T-helper 17 cell (primary cell): ENCODE measurements at regions not wholly inside any gene's neighbourhood (a gene's known extent, or its start where the extent isn't known, plus 50 kb on each side); places are given as distances from the start of the nearest gene placed in this dataset.

ENCODE experiments used
- ATAC-seq: fragments of 150-1000 bp; cut with Tn5 transposase; 2 replicates; pipeline ENCODE4 v1.10.0; 2021; ENCODE audit warnings: mild to moderate bottlenecking, moderate library complexity
- DNase-seq, 3 donors: peaks; one replicate each; pipeline versions ENCODE4 v3.0.0 to v3.0.0-alpha.2; 2020 to 2021
- H3K9me3 ChIP-seq: one replicate; pipeline ENCODE4 v1.7.0; 2013; ENCODE audit warnings: low read length, mild to moderate bottlenecking; ENCODE audit not compliant: control insufficient read depth, poor library complexity, severe bottlenecking
- H3K27ac Mint-ChIP-seq: one replicate; pipeline ENCODE4 v1.8.0; 2022; ENCODE audit warnings: mild to moderate bottlenecking, moderate library complexity, mixed read lengths
- H3K27me3 Mint-ChIP-seq: one replicate; pipeline ENCODE4 v1.8.0; 2022; ENCODE audit warnings: mixed read lengths
- H3K36me3 Mint-ChIP-seq: one replicate; pipeline ENCODE4 v1.8.0; 2022; ENCODE audit warnings: low read depth, mixed read lengths
- H3K4me1 Mint-ChIP-seq: one replicate; pipeline ENCODE4 v1.8.0; 2022; ENCODE audit warnings: mild to moderate bottlenecking, mixed read lengths
- H3K4me3 Mint-ChIP-seq: one replicate; pipeline ENCODE4 v1.8.0; 2022; ENCODE audit warnings: mild to moderate bottlenecking, moderate library complexity, mixed read lengths

DNA sequence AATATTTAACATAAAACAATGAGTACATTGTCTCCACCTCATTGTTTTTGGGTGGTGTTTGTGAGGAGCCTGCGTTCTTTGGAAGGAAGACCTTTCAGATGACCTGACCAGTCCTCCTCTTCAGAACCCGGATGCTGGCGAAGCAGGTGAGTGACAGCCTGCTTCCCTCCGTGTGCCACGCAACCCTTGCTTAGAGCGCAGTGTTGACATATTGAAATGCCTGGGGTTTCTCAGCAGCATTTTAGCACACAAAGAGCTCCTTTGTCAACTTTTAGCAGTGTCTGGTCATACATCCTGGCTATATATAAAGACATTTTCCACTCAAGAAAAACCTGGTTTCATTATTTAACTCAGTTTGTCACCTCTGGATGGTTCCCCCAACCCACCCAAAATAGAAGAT lies 335.7 kb upstream of the POU3F3 start:
- peaks cover 2% of the 10 kb centered on the region for H3K9me3 ChIP-seq
- DNase-seq: no peak
- Mint-ChIP-seq H3K27me3 (no peaks in the 10 kb centered on the region), H3K4me1 (no peaks in the 10 kb centered on the region), H3K27ac (no peak overlapping the region), H3K4me3 (no peak overlapping the region), H3K36me3 (no peaks in the 10 kb centered on the region)
- no peak for ATAC-seq

DNA sequence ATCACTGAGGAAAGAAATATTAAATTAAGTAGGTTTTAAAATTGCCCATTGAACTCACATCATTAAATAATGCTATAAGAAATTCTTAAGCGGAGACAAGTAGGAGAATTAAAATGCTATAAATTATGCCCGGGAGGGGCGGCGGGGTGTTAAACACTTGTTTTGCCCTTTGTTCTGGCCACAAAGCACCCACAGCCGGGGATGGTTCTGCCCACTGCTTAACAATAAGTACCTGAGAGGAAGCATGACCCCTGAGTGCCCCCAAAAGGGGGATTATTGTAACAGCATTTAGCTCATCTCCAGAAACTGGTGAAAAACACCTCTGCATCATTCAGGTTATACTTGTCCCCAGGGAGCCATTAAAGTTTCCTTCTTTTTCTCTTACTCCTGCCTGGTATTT lies 332.7 kb upstream of the POU3F3 start:
- Mint-ChIP-seq H3K4me3 (no peak overlapping the region), H3K4me1 (no peaks in the 10 kb centered on the region), H3K36me3 (no peaks in the 10 kb centered on the region), H3K27ac (no peak overlapping the region), H3K27me3 (no peaks in the 10 kb centered on the region)
- DNase-seq: no peak
- H3K9me3 ChIP-seq: peaks cover 1% of the 10 kb centered on the region
- no peak for ATAC-seq

DNA sequence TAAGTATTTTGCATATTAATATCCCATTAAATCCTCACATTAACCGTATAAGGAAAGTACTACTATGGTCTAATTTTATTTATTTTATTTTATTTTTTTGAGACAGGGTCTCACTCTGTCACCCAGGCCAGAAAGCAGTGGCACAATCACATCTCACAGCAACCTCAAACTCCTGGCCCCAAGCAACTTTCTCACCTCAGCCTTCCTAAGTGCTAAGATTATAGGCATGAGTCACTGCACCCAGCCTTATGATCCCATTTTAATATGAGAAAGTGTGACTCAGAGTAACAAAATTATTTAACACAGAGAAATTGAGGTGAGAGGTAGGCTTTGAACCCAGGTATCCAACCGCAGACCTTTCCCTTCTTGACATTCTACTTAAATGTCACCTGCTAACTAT lies 330.0 kb upstream of the POU3F3 start:
- H3K27ac Mint-ChIP-seq: no peak overlapping the region
- H3K4me1 Mint-ChIP-seq: no peaks in the 10 kb centered on the region
- H3K36me3 Mint-ChIP-seq: no peaks in the 10 kb centered on the region
- no peak for ATAC-seq
- DNase-seq: no peak
- H3K27me3 Mint-ChIP-seq: no peaks in the 10 kb centered on the region
- H3K9me3 ChIP-seq: no peaks in the 10 kb centered on the region
- H3K4me3 Mint-ChIP-seq: no peak overlapping the region

DNA sequence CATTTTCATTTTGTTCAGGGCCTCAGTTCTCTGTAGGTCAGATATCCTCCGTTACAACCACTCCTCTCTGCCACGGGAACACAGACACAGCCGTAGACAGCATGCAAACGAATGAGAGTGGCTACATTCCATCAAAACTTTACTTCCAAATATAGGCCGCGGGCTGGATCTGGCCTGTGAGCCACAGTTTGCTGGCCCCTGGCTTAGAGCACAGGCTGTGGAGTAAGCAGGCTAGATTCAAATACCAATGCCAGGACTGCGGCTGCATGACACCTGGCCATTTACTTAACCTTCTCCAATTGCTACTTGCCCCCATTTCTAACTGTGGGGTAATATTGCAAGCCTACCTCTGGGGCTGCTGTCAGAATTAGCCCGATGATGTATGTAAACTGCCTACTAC lies 325.8 kb upstream of the POU3F3 start:
- Mint-ChIP-seq H3K4me3 (no peak overlapping the region), H3K36me3 (no peaks in the 10 kb centered on the region), H3K4me1 (no peaks in the 10 kb centered on the region), H3K27me3 (no peaks in the 10 kb centered on the region), H3K27ac (no peak overlapping the region)
- ATAC-seq (no peak), DNase-seq (no peak)
- H3K9me3 ChIP-seq: no peaks in the 10 kb centered on the region

DNA sequence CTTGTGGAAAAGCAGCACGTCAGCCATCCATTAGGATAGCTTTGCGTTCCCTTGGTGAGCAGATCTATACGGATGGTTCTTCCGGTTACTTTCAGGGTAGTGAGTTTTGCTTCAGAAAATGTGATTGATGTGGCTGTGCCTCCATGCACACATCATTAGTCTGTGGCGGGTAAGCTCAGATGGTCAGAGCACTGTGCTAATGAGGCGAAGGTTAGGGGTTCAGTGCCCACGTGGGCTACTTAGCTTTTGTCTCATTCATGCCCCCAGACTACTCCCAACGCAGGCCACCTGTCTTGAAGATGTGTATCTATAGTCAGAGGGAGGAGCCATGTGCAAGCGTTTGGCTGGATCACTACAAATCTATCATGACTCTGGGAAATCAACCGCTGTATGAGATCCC lies 322.8 kb upstream of the POU3F3 start:
- no peaks in the 10 kb centered on the region for H3K36me3 Mint-ChIP-seq
- H3K4me1 Mint-ChIP-seq: no peaks in the 10 kb centered on the region
- H3K27me3 Mint-ChIP-seq: no peaks in the 10 kb centered on the region
- ATAC-seq: no peak
- H3K4me3 Mint-ChIP-seq: no peak overlapping the region
- no peak for DNase-seq
- no peaks in the 10 kb centered on the region for H3K9me3 ChIP-seq
- no peak overlapping the region for H3K27ac Mint-ChIP-seq

DNA sequence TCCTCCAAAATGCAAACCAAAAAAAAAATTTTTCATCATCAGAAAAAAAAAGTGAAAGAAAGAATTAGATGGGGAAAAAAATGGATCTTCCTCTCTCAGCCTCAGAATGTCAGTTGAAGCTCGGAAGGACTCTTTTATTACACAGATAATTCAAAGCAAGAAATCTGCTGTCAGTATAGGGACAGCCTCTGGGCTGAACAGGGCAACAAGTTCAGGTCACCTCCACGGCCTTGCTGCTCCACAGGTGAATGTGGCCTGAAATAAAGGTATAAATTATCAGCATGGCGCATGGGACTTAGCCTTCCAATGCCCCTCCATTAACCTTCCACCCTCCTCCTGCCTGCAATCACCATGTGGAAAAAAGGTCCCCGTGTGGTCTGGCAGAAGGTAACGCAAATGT lies 316.8 kb upstream of the POU3F3 start:
- H3K4me3 Mint-ChIP-seq: no peak overlapping the region
- H3K4me1 Mint-ChIP-seq: no peaks in the 10 kb centered on the region
- ATAC-seq (no peak), DNase-seq (no peak)
- no peaks in the 10 kb centered on the region for H3K36me3 Mint-ChIP-seq
- no peak overlapping the region for H3K27ac Mint-ChIP-seq
- H3K27me3 Mint-ChIP-seq: no peaks in the 10 kb centered on the region
- no peaks in the 10 kb centered on the region for H3K9me3 ChIP-seq

DNA sequence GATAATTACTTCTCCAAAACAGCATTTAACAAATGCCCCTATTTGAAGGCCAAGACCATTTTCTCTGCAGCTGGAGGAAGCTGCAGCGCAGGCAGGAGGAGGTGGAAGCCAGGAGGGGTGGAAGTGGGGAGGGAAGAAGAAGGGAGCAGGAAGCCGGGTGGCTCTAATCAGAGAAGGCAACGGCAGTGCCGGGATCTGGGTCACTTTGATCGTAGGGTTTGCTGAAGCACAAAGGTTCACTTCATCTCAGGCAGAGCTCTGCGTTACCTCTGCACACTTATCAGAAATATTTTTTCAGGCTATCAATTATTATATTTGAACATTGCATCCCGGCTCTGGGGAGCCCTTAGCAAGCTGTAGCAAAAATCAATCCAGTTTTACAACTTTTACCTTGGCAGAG lies 315.8 kb upstream of the POU3F3 start:
- no peaks in the 10 kb centered on the region for H3K4me1 Mint-ChIP-seq
- no peak overlapping the region for H3K27ac Mint-ChIP-seq
- no peaks in the 10 kb centered on the region for H3K9me3 ChIP-seq
- ATAC-seq: no peak
- H3K36me3 Mint-ChIP-seq: no peaks in the 10 kb centered on the region
- no peak overlapping the region for H3K4me3 Mint-ChIP-seq
- no peak for DNase-seq
- H3K27me3 Mint-ChIP-seq: no peaks in the 10 kb centered on the region

DNA sequence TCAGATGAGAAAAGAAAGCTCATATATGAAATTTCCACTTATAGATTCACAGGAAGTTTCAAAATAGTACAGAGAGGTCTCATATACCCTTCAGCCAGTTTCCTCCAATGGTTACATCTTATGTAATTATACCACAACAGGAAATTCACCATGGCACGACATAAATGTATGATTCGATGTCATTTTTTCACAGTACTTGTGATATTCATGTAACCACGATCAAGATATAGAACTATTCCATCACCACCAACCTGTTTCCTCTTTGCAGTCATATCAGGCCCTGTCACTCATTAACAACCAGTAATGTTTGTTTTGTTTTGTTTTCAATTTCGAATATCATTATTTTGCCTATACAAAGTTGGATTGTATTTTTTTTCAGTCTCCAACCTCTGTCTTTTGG lies 314.3 kb upstream of the POU3F3 start:
- ATAC-seq: no peak
- no peak for DNase-seq
- Mint-ChIP-seq H3K36me3 (no peaks in the 10 kb centered on the region), H3K4me3 (no peak overlapping the region), H3K27ac (no peak overlapping the region), H3K4me1 (no peaks in the 10 kb centered on the region), H3K27me3 (no peaks in the 10 kb centered on the region)
- H3K9me3 ChIP-seq: no peaks in the 10 kb centered on the region

DNA sequence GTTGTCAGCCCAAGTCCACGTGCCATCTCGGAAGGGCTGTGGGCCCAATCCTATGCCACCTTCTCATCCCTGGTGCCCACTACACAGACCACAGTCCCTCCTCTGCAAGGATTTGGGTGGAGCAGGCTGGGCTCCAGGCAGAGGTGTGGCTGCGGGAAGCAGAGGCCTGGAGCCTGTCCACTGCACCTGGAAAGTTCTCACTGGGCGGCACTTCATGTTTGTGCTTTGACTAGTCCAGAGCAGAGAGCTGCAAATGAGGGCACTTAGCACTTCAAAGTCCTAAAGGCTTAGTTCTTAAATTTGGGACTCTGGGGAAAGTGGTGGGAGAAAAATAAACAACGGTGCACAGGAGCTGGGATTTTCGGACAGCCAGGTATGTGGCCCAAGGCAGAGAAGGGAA lies 308.9 kb upstream of the POU3F3 start:
- no peaks in the 10 kb centered on the region for H3K36me3 Mint-ChIP-seq
- ATAC-seq (no peak), DNase-seq (no peak)
- H3K4me3 Mint-ChIP-seq: no peak overlapping the region
- no peak overlapping the region for H3K27ac Mint-ChIP-seq
- H3K27me3 Mint-ChIP-seq: no peaks in the 10 kb centered on the region
- H3K9me3 ChIP-seq: no peaks in the 10 kb centered on the region
- no peaks in the 10 kb centered on the region for H3K4me1 Mint-ChIP-seq

DNA sequence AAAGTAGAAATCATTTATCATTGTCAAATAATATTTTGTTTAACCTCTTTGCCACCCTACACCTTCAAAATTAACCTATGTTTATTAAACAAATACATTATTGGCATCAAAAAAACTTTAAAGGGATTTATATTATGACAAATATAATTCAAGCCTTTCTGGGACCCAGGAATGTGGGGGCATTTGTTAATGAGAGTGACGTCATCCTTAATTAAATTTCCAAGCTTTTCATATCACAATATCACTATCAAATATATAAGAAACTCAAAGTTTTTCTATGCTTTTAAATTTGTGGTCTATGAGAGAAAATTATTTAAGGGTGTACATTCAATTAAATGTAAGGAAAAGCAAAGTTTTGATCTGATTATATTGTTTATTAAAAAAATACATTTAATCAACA lies 307.4 kb upstream of the POU3F3 start:
- H3K27ac Mint-ChIP-seq: no peak overlapping the region
- no peaks in the 10 kb centered on the region for H3K36me3 Mint-ChIP-seq
- no peak for DNase-seq
- no peaks in the 10 kb centered on the region for H3K4me1 Mint-ChIP-seq
- H3K27me3 Mint-ChIP-seq: no peaks in the 10 kb centered on the region
- no peak overlapping the region for H3K4me3 Mint-ChIP-seq
- no peaks in the 10 kb centered on the region for H3K9me3 ChIP-seq
- no peak for ATAC-seq

DNA sequence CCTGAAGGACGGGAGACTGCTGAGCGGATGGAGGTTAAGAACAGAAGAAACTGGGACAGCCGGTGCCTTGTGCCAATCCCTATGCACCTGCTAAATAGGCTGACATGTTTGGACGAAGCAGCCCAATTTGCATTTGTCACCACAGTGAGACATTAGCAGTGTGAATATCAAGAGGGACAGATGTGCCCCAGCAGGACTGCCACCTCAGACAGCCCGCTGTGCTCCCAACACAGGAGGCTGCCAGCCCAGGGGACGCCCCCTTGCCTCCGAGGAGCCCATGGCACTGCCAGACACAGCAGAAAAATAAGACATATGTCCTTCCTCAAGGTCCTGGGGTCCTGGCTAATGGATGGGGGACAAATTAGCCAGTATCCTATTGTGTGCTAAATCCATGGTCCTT lies 306.7 kb upstream of the POU3F3 start:
- DNase-seq (no peak), ATAC-seq (no peak)
- no peaks in the 10 kb centered on the region for H3K4me1 Mint-ChIP-seq
- H3K27me3 Mint-ChIP-seq: no peaks in the 10 kb centered on the region
- H3K9me3 ChIP-seq: no peaks in the 10 kb centered on the region
- H3K36me3 Mint-ChIP-seq: no peaks in the 10 kb centered on the region
- H3K27ac Mint-ChIP-seq: no peak overlapping the region
- no peak overlapping the region for H3K4me3 Mint-ChIP-seq

DNA sequence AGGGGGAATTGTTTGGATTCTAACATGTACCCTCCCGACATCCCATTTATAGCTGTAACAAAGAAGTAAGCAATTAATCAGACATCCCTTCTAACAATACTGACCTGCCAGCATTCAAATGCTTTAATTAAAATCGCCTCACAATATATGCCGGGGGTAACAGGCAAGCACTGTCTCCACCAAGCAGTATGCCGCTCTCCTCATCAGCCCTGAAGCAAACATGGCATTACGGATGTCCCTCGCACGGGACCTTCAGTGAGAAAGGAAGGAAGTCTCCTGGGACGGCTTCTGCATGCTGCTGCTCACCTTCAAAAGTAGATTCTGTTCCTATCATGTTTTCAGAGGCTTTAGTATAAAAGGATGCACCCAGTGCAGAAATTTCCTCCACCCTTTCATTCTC lies 292.7 kb upstream of the POU3F3 start:
- ATAC-seq (no peak), DNase-seq (no peak)
- Mint-ChIP-seq H3K4me1 (no peaks in the 10 kb centered on the region), H3K27ac (no peak overlapping the region), H3K4me3 (no peak overlapping the region), H3K36me3 (no peaks in the 10 kb centered on the region), H3K27me3 (no peaks in the 10 kb centered on the region)
- no peaks in the 10 kb centered on the region for H3K9me3 ChIP-seq

DNA sequence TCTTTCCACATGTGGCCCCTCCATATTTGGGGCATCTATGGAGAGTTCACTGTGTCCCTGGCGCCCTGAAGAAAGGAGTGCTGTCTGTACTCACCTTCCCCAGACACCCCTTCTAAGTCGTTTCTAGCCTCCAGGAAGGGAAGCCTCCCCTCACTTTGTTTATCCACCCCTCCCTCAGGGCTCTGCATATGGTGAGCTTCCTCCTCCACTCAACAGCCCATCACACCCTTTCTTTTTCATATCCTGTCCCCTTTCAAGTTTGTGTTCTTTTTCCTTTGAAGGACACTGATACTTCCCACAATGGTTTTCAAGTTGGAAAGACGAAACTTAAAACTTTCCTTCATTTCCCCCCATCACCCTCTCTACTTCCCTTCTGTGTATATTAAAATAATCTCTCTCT lies 291.4 kb upstream of the POU3F3 start:
- no peaks in the 10 kb centered on the region for H3K9me3 ChIP-seq
- DNase-seq (no peak), ATAC-seq (no peak)
- Mint-ChIP-seq H3K4me3 (no peak overlapping the region), H3K27me3 (no peaks in the 10 kb centered on the region), H3K36me3 (no peaks in the 10 kb centered on the region), H3K27ac (no peak overlapping the region), H3K4me1 (no peaks in the 10 kb centered on the region)

DNA sequence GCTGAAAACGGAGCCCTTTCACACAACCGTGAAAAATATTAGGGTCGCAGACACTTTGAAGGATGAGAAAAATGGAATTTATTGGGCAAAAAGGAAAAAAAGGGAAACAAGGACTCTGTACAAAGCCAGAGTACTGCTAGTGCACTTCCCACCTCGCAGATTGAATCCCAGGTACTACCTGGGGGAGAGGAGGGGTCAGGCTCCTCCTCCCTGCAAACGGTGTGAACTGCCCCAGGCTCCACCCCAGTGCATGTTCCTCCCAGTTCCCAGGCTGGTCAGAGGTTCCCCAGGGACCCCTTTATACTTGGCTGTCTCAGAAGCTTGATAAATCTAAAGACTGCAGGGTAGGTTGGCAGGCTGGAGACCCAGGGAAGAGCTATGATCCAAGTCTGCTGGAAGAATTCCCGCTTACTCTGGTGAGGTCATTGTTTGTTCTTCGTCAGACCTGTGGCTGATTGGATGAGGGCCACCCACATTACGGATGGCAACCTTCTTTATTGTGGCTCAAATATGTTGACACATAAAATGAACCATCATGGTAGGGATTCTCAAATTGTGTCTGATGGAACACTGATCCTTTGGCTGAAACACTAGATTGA lies 290.4 kb upstream of the POU3F3 start:
- DNase-seq (no peak), ATAC-seq (no peak)
- Mint-ChIP-seq H3K4me3 (no peak overlapping the region), H3K27ac (no peak overlapping the region), H3K27me3 (no peaks in the 10 kb centered on the region), H3K4me1 (no peaks in the 10 kb centered on the region), H3K36me3 (no peaks in the 10 kb centered on the region)
- no peaks in the 10 kb centered on the region for H3K9me3 ChIP-seq

DNA sequence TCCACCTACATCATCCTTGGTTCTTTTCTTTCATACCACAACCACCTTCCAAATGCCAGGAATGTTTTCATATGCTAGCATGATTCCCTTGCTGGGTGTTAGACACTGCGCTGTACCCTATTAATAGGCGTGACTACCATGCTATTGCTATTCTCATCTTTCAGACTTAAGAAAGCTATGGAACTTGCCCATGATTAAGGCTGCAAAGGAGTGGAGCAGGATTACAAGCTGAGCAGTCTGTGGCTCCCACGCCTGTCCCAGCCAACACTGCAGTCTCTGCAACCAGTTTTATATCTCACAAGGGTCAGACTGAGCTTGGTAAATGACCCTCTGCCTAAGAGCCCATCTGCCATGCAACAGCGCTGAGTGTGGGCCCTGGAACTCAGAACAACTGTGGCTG lies 285.7 kb upstream of the POU3F3 start:
- H3K27ac Mint-ChIP-seq: no peak overlapping the region

More for the DNA sequence above, 285.7 kb upstream of the POU3F3 start:
- ATAC-seq: no peak
- DNase-seq: no peak
- no peaks in the 10 kb centered on the region for H3K27me3 Mint-ChIP-seq
- no peaks in the 10 kb centered on the region for H3K4me1 Mint-ChIP-seq
- no peaks in the 10 kb centered on the region for H3K9me3 ChIP-seq
- no peaks in the 10 kb centered on the region for H3K36me3 Mint-ChIP-seq
- H3K4me3 Mint-ChIP-seq: no peak overlapping the region
